ENCODE measurements at regions not wholly inside any gene's neighbourhood (a gene's known extent, or its start where the extent isn't known, plus 50 kb on each side); places are given as distances from the start of the nearest gene placed in this dataset.

DNA sequence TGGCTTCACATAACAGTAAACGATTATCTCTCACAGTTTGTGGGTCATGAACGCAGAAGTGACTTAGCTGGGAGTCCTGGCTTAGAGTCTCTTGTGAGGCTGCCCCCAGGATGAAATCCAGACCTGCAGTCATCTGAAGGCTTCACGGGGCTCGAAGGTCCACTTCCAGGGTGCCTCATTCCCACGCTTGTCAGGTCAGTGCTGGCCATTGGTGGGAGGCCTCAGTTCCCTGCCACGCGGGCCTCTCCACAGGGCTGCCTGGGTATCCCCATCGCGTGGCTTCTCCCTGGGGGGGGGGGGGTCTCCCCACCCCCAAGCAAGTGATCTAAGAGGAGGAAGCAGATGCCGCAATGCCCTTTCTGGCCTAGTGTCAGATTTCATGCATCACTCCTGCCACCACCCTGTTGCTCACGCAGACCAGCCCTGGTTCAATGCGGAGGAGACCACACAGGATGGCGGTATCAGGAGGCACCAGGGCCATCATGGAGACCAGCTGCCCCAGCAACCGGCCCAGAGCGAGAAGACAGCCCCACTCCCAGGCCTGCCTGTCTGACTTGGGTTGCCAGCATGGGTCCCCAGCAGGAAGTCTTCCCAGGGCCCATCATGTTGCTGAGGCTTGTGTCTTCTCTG lies 77.3 kb upstream of the CDH5 start:
- DNase-seq = no peak

DNA sequence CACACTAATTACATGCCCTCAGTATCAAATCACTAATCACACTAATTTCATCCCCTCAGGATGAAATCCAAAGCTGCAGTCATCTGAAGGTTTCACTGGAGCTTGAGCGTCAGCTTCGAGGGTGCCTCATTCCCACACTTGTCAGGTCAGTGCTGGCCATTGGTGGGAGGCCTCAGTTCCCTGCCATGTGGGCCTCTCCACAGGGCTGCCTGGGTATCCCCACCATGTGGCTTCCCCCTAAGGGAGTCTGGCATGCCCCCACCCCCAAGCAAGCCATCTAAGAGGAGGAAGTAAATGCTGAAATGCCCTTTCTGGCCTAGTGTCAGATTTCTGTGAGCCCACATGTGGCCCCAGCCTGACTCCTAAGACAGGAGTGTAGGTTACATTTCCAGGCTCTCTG lies 78.6 kb upstream of the CDH5 start:
- no peak for DNase-seq

DNA sequence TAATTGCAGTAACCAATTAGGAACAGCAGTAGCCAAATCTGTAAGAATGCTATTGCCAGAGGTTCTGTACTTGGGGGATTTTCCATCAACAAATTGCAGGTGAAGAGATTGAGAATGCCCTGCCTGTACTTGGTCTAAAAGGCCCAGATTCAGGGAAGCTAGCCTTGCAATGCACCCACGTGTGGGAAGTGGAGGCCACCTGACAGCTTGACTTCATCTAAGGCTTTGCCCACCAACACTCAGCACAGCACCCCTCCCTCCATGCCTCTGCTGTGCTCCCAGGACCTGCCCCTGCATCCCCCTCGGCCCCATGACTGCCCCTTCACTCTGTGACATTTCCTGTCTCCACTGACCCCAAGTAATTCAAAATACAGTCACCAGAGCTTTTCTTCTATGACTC lies 79.1 kb upstream of the CDH5 start:
- no peak for DNase-seq

GRCh38 chr16:66286527-66286926 lies 80.0 kb upstream of the CDH5 start:
- no peak for DNase-seq

GRCh38 chr16:66278604-66279262 lies 87.8 kb upstream of the CDH5 start:
- DNase-seq = no peak

DNA sequence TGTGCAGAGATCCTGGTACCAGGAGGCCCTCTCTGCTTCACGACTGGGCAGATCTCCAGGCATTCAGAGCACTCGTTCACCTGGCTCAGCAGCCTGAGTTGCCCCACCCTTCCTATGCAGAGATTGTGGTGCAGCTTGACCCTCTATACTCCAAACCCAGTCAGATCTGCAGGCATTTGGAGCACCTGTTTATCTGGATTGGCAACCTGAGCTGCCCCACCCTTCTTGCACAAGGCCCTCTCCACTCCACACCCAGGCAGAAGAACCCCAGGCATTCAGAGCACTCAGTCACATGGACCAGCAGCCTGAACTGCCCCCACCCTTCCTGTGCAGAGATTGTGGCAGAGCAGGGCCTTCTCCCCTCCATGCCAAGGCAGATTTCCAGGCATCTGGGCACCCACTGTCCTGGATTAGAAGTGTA lies 88.4 kb upstream of the CDH5 start:
- DNase-seq = no peak

DNA sequence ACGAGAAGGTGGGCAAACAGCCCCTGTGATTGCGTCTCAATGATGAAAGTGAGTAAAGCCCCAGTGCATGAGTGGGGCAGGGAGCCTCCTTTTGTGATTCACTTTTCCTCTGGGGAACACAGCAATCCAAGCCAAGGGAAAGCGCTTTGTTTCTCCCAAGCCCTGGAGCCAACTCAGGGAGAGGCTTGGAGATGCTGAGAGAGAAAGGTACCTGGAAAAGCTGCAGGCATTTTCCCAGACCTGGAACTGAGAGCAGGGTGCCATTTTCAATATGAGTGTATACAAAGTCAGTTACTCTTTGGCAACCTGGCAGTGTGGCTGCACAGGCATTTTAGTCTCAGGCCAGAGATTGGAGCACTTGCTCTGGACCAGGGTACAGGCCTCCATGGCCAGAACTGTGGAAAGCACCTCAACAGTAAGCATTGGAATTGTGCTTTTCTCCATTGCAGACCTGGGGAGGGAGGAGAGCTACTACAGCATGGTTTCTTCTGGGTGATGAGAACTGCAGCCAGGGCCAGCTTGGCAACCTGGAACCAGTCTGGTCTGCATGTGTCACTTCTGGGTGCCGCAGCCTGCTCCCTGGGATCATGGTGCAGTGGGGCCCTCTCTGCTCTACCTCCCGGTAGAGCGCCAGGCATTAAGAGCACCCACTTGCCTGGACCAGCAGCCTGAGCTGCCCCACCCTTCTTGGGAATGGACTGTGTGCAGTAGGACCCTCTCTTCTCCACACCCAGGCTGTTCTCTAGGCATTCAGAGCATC lies 89.0 kb upstream of the CDH5 start:
- no peak for DNase-seq

- peak; percentile 53 to 73 for DNase-seq
Measured at GRCh38 chr16:66275775-66276428, 90.6 kb upstream of the CDH5 start.

DNA sequence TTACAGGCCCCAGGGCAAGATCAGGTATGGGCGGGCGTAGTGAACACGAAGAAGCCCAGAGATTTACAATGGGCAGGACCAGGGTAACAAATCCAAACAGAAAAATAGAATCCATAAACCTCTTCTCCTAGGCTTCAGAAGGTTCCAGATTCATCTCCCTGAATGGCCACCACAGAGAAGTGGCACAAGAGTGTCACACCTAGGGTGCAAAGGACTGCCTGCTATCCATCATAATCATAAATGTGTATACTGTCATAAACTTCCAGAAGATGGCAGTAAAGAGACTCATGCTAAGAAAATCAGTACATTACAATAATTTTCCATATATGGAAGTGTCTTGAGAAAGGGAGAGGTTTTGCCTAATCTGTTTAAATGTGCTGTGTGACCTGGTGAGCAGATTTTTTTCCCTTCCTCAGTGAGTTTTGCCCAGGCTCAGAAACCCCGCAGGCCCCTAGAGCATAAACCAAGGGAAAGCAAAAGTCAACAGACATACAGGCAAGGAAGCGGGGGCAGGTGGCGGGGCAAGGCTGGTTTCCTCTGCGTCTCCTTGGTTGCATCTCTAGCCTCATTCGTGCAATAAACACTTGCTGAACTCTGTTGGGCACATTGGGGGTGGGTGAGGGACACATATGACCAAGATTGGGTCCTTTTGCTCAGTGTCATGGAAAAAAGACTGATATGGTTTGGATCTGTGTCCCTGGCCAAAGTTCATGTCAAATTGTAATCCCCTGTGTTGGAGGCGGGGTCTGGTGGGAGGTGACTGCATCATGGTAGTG lies 92.0 kb upstream of the CDH5 start:
- DNase-seq = peak in 1 of 2 experiments; percentile 66

DNA sequence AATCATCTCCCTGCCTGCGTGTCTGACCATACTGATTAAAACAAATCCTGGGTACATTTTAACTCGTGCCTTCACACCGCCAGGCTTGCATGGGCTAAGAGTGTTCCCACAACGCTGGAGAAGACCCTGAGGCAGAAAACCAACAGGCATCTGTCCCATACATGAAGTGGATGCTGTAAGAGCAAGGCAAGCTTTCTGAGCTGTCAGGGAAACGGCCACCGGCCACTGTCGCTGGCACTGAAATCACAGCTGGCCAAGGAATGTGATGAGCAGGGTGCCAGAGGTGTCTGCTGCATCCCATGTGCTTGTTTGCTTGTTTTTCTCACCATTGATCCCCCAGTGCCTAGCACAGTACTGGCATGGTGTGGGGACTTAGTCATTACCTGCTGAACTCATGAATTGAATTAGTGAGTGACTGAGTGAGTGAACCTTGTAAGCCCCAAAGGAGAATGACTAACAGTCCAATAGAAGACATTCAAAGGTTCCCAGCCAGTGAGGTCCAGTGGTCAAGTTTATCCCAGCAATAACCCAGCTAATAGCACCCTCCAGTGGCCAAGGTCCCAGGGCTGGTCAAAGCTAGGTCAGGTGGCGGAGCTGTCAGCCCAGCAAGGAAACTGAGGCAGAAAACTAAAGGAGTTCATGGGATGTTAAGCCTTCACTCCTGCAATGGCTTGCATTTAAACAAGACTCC lies 92.7 kb upstream of the CDH5 start:
- no peak for DNase-seq

- DNase-seq = no peak
Measured at GRCh38 chr16:66273053-66273452, 93.4 kb upstream of the CDH5 start.

- DNase-seq = no peak
Measured at GRCh38 chr16:66272461-66272860, 94.0 kb upstream of the CDH5 start.

- no peak for DNase-seq
Measured at GRCh38 chr16:66271074-66272060, 95.1 kb upstream of the CDH5 start.

- DNase-seq = peak; percentile 81 to 94
Measured at GRCh38 chr16:66270333-66270927, 96.1 kb upstream of the CDH5 start.

GRCh38 chr16:66269617-66270332 lies 96.7 kb upstream of the CDH5 start:
- no peak for DNase-seq

GRCh38 chr16:66267292-66268014 lies 99.0 kb upstream of the CDH5 start:
- DNase-seq = no peak

DNA sequence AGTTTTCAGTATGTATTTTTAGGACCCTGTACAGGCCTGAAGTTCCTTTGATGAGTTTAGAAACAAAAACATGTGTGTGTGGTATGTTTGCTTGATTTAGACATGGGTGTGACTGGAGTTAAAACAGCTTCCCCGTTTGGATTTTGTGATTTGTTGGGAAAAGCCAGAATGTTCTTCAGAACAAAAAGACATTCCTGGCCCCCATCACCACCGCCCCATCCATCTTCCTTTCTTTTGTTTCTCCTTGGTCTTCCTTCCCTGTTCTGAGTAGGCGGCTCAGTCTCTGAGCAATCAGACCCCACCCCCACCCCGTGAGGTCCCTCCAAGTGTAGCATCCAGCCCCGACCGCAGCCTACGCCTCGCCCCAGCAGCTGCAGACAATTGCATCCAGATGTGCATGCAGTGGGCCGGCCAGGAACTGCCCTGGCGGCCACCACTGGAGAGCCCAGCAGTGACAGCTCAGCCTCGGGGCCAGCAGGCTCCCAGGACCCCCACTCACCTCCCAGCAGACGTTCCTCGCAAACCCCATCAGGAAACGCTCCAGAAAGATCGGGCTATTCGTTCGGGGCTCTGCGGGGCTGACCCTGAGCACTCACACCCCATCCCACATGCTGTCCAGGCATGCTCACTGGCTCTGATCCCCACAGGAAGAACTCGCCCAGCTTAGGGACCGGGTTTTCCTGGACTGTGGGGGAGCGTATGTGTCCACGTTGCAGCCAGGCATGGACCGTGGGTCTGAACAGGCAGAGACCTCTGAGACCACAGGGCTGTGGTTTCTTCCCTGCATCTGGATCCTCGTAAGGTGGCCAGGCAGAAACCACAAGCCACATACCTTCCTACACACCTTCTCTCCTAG lies 99.8 kb upstream of the CDH5 start:
- DNase-seq = no peak

GRCh38 chr16:66265556-66266141 lies 100.8 kb upstream of the CDH5 start:
- DNase-seq = no peak

Data from NCI-H524 (cell line).